Activated T-helper 1 cell treated with anti-CD3 and anti-CD28 coated beads, Interleukin-2, amount 50 U/mL, for 16 hours (primary cell): ENCODE measurements at regions not wholly inside any gene's neighbourhood (a gene's known extent, or its start where the extent isn't known, plus 50 kb on each side); places are given as distances from the start of the nearest gene placed in this dataset.

Source experiments
- DNase-seq, 2 donors: peaks; one replicate each; pipeline ENCODE4 v3.0.0-alpha.2; 2020; ENCODE audit warnings: low read depth in 1 of 2, low spot score in 1 of 2

DNA sequence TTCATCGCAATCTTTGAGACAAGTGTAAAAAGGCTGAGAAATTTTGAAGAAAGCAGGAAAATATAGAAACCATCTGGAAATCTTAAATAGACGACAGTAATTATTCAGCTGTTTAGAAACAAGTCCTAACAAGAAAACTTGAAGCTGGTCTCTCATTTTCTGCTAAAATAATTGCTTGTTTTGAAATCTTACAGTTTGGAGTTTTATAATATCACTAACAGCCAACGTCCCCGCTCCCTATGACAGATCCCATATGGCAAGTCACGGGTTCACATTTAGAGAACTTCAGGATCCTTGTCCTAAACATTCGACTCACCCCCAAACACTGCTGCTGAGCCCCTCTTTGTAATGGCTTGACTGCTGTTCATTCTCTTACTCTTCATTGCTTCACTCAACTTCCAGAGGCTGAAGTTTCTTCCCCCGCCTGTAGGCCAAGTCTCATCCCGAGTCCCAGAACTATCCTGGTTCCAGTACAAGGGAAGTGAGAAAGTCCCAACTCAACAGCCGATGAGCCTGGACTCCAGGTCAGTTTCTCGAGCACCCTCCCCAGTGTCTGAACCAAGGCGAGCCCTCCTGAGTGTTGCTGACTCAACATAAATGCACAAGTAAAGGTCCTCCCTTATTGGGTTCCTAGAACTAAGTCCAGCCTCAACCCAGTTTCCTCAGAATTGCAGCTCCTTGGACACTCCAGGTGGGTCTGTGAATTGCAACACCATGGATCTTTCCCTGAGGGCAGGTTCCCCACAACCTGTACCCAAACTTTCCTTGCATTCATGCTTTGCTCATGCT lies 93.4 kb upstream of the BACE2 start:
- DNase-seq = no peak

DNA sequence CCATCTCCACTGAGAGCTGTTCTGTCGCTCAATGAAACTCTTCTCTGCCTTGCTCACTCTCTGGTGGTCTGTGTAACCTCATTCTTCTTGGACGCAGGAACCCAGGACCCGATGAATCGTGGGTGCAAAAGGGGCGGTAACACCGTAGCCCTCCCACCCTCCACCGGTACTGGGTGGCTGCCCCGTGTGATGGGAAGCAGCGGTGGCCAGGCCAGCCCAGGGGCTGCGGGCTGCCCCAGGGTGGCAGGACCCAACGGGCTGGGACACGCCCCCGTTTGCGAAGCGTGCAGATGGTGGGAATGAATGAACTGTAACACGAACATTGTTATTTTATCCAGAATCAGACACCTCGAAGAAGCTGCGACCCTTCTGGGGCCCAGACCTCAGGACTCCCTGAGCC lies 92.3 kb upstream of the BACE2 start:
- DNase-seq = no peak

DNA sequence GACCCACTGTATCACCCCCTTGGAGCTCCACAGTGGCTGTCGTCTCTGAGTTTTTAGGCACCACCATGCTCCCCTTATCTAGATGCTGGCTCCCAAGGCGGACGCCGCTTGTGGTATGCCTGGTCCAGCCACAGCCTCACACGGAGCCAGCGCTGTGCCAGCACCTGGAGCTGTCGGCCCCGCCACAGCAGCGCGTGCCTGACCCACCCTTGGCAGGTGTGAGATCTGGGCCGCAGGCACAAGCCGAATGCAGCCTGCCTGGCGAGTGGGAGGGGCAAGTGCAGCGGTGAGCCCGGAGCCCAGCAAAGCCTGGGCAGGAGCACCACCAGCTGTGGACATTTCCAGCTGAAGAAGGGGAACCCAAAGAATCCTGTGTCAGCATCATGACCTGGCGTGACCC lies 91.9 kb upstream of the BACE2 start:
- DNase-seq = no peak

DNA sequence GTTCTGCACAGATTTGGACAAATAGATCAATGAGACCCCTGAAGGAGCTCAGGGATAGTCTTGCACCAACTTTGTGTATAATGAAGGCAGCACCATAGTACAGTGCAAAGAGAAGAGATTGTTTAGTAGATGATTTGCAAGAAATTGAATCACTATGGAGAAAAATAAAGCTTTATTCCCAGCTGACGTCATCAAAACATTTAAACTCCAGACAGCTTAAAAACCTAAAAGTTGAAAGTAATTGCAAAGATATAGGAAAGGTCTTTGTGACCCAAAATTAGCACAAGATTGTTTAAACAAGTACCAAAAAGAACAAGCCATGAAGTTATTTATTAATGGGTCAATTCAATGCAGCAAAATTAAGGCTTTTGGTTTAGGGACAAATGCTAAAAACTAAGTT lies 88.8 kb upstream of the BACE2 start:
- no peak for DNase-seq

DNA sequence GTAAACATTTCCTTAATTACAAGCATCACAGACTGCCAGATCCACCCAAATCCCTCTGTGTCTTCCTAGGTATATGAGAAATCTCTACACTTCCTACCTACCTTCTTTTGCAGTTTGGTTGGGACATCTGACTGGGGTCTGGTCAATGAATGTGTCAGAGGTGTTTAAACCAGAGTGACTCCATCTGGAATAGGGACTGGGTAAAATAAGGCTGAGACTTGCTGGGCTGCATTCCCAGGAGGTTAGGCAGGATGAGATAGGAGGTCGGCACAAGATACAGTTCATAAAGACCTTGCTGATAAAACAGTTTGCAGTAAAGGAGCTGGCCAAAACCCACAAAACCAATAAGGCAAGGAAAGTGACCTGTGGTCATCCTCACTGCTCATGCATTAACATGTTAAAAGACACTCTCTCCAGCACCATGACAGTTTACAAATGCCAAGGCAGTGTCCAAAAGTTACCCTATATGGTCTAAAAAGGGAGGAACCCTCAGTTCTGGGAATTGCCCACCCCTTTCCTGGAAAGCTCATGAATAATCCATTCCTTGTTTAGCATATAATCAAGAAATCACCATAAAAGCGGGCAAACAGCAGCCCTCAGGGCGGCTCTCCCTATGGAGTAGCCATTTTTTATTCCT lies 87.4 kb upstream of the BACE2 start:
- DNase-seq = no peak

DNA sequence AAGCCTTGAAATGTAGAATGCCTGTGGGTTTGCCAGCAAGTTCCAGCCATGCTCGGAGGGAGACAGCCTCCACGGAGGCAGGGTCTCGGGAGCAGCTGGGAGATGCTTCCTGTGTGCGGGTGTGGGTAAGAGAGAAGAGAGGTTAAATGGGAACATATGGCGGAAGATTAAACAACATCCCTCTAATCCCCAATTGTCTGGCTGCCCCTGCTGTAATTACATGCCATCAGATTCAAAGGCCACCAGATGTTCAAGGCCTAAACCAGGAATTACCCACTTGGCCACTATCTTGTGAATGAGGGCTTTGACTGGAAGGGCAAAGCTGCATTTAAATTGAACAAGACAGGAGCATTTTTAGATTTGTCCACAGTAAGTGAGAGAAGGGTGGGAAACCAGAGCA lies 81.4 kb upstream of the BACE2 start:
- no peak for DNase-seq

DNA sequence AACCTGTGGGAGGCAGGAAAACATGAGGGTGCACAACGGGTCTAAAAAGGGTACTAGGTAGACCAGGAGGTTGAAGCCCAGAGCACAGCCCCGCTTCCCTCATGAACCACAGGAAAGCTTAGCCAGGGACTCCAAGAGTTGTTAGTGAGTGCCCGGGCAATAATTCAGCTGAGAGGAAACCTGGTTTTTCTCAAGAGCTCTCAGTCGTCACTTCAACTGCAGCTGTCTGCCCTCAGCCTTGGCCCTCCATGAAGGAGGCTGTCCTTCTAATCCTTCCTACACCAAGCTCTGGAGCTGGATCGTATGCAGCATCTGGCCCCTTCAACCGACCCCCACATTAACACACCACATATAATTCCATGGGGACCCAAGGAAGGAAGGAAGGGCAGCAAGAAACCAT lies 77.0 kb upstream of the BACE2 start:
- no peak for DNase-seq

DNA sequence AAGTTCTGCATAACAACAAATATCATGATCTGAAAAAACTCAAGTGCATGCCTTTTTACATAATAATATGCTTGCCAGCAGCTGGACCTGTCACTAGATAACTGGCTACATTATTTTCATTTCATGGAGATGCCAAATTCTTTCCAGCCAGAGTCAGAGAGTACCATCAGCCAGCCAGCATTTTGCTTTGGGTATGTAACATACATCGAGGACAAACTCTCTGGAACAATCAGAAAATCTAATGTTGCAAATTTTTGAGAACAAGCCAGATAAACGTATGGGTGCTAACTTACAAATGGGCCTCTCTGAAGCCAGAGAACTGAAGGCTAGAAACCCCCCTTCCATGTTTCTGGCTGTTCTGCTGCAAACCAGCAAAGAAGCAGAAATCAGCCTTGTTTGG lies 76.3 kb upstream of the BACE2 start:
- no peak for DNase-seq

DNA sequence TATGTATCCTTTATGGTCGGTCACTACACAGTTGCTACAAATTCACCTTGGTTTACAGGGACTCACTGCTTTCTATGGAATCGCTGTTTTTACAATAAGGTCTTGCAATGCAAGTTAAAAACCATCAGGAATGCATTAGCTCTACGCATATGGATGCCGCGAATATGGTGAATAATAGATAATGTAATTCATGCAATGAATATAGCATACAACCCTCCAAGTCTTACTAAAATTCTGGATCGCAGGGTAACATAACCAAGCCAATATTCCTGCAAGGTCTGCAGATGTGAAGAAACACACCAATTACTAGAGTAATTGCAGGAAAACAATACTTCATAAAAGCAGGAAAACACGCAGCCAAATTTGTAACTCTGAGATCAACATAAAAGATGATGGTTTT lies 75.6 kb upstream of the BACE2 start:
- no peak for DNase-seq

DNA sequence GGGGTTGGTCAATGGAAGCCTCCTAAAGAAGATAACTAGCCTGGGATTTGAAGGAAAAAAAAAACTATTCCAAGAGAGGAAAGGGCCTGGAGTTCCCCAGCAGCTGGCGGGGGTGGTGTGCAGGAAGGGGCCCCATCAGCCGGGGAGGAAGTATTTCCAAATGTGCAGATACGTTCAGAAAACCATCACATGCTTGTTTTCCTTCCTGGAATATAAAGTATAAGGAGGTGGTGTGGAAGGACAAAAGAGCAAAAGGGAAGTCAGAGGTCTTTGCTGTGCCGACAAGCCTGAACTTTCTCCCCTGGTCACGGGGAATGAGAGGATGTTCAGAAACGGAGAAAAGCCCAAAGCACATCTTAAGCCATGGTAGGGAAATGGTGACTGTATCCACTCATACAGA lies 72.0 kb upstream of the BACE2 start:
- no peak for DNase-seq

DNA sequence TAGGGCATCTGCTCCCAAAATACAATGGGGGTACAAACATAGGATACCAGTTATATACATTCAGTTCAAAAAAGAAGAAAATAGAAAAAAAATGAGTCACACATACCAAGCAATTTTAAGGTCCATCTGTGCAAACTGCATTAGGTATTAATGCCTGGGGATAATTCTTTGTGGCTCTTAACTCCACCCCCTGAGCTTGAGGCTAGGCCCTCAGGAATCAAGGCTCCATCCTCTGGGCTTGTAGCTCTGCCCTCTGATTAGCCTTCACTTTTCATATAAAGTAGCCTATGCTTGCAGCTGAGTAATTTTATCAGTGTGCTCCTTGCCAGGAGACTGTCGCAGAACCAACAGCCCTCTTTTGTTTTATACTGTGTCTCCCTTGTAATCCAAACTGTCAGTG lies 69.9 kb upstream of the BACE2 start:
- DNase-seq = no peak

DNA sequence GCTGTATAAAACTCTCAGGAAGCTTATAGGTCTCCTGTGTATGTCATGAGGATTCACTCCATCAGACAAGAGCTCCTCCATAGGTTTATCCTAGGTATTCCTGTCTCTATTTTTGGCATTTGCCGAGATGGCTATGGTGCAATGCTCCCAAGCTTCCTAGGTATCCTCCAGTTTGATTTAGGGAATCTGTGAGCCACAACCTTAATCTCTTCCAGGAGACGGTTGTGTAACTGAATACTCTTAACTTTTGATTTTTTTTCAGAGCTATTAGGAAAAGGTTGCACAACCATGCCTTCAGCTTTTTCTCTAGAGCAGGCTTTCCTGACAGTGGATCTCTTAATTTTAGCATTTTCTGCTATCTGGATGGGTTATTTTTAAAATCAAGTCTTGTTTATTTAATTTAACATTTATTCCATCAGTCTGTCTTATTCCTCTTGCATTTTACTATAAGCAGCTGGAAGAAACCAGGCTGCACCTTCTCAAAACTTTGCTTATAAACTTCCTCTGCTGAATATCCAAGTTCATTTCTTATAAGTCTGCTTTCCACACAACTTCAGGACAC lies 69.4 kb upstream of the BACE2 start:
- no peak for DNase-seq

DNA sequence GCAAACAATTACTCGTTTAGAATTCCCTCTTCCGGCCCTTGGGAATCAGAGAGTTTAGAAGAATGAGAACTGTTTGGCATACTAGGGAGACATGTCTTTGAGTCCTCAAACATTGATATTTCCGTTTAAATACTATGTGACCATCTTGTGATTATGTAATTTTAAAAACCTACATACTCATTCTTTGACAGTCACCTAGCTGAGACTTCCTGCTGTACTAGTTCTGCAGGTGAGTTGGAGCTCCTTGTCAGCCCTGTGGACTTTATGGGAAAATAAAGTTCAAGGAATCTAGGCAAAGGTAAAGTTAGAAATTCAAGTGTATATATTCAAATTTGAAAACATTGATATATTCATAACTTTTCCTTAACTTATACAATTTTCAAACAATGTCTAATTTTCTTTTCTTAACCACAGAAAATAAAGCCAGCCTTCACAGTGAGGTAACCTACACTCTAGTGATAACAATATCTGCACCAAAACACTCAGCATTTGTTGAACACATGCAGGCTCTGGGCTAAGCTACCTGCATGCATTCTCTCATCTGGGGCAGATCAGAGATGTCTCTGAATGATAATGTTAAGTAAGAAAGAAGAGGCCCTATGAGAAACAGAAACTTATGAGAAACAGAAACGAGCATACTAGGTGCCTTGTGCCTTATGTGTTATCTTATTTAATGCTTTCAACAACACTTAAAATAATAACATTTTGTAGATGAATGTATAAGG lies 67.0 kb upstream of the BACE2 start:
- DNase-seq = no peak

DNA sequence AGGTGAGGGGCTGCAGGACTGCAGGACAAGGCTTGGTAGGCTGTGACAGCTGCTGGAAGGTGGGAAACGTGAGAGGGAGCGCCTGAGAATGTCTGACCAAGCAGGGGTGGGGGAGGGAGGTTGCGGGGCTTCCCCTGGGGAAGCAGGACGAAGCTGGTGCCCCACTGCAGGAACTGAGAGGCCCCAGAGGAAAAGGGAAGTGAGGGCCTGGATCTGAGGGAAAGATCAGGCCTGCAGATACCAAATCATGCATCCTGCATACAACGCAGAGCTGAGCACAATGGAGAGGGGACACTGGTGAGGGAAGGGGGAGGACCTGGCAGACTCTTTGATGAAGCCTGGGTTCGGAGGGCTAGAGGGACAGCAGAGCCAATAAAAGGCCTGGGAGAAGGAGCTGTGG lies 65.7 kb upstream of the BACE2 start:
- no peak for DNase-seq

DNA sequence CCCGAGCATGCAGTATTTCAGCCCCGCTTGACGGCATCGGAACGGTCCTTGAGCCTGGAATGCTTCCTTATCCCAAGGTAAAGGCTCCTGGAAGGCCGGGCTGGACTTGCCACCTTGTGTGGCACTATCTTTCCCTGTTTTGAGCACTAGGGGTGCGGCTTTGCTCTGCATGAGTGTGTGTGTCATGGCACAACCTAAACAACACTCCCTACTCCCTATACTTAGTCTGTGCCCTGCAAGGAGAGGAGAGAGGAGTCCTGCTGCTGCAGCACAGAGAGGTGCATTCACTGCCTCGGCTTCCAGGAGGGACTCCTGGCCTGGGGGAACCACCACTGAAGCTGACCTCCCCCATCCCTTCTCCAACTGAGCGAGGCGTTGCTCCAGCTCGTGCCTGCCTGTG lies 60.4 kb upstream of the BACE2 start:
- DNase-seq = no peak

DNA sequence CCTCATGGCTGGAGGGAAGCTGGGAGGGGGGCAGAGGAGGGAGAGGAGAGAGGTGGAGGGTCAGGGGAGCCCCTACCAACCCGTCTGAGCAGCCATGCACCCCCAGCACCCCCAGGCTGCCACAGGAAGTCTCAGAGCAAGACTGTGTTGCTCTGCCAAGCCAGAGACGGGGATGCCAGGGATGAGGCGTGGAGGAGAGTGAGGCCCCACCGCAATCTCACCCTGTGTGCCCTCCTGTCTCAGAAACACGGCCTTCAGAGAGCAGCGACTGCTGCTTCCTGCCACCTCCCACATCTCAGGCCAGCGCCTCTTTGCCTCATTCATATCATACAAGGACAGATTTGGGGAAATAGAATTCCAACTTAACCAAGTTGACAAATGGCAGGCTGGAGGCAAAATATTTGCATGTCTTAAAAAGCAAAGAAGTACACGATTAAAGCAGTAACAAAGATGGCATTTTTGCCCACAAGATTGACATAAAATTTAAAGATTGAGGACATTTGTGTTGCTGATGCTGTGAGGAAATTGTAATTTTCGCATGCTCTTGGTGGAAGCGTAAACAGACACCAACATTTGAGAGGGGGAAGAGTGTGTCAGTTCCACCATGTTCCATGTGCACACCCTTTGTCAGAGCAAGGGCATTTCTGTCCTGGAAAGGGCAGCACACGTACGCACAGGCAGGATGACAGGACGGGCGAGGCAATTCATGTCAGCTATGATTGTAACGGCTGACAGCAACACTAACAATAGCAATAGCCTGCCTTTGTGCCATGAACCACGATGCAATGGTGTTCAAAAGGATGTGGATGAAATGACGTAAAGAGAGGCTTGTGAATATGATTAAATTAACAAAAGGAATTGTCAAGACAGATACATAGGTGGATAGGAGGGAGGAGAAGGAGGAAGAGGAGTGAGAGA lies 59.0 kb upstream of the BACE2 start:
- DNase-seq = no peak

DNA sequence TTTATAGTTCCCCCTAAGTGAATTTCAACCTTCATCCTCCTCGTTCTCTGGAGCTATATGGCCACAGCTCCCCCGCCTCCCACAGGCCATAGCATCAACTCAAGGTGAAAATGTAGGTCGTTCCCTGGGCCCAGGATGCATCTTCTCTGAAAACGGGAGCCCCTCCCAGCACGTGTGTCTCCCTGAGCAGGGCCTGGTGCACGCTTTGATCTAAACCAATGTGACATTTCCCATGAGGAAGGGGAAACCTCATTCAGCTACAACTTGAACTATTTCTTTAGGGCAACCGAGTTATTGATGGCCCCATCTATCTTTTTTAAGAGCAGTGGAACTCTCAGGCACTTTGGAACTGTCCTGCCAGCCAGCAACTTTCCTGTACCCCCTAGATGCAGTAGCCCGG lies 57.8 kb upstream of the BACE2 start:
- no peak for DNase-seq

DNA sequence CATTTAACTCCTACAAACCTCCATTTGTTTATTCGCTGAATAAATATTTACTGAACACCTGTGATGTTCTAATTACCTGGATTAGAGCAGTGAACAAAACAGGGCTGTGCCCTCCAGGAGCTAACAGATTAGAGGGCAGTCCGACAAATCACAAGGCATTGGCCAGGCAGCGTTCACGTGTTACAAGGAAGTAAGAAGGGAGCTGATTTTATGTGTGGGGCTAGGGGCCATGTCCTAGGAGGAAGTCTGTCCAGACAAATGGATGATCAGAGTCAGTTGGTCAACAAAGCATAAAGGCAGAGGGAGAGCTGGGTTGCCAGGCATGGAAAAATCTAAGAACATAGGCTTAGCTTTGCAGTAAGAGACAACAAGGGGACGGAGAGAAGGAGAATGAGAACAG lies 57.3 kb upstream of the BACE2 start:
- no peak for DNase-seq

DNA sequence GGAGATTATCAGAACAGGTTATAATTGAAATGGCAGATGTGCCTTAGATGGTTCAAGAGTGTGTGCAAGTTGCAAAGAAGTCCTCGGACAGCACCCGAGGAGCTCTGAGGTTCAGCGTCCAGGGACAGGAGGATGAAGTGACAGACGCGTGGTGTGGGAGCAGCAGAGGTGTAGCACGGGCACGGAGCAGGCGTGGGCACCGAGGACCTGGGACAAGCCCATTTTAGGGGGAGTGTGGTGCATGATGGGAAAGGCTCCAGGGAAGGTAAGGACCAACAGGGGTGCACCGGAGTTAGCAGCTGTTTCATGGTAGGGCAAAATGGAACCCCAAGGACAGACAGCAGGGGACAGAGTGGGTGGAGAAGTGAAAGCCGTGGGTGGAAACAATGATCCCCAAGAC lies 56.3 kb upstream of the BACE2 start:
- no peak for DNase-seq

DNA sequence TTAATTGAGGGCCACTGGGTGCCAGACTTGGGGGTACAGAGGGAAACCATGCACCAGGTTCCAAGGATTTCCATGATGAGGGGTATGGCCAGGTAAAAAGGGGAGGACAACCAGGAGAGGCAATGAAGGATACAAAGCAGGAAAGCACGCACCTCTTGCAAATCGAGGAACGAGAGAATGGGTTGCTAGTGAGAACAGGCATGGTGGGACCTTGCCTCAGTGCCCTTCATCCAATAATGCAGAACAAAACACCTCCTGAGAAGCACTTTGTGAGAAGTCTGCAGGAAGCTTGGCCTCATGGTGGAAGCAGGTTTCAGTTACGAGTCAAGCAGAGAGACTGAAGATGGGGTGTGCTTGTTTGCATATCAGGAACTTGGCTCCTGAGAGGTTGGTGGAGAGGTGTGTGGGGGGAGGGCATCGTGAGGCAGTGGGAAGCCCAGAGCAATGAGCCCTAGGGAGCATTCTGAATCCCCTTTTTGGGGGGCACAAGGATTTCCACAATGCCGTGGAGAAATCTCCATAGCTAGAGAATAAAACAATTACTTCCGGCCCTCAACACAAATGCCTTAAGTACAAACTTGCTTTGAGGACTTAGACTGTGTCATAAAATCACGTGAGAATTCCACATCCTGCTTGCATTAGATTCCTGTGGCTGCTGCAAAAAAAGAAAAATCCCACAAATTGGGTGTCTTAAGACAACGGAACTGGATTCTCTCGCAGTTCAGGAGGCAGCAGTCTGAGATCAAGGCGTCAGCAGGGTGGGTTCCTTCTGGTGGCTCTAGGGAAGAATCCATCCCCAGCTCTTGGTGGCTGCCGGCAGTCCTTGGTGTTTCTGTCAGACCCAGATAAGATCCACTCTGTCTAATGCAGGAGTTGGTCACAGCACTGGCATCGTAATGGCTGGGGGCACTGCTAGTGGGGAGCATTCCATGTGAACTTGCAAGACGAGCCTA lies 54.9 kb upstream of the BACE2 start:
- no peak for DNase-seq
